H1 (cell line): ENCODE measurements at regions not wholly inside any gene's neighbourhood (a gene's known extent, or its start where the extent isn't known, plus 50 kb on each side); places are given as distances from the start of the nearest gene placed in this dataset.

Source experiments
- CTCF ChIA-PET: fragments of 300-600 bp; sonication (Branson Sonifier 250); formaldehyde crosslinking; loops from one replicate; lab custom pipeline; 2021; ENCODE audit not compliant: partially characterized antibody; lab: Charles Lee
- POLR2A ChIA-PET: fragments of 300-600 bp; sonication (Branson Sonifier 250); formaldehyde crosslinking; loops from one replicate; lab custom pipeline; 2021; ENCODE audit warnings: inconsistent platforms; ENCODE audit not compliant: partially characterized antibody; lab: Charles Lee
- DNase-seq, 2 experiments: peaks; one replicate each; pipeline versions ENCODE4 v3.0.0 to v3.0.0-alpha.2; 2010 to 2022; ENCODE audit warnings: low spot score in 2 of 2, low read depth in 1 of 2, mixed read lengths in 1 of 2
- FAIRE-seq: peaks from 2 replicates; lab custom pipeline; 2011; peaks lifted over from hg19 to GRCh38; lab: Jason Lieb, UNC
- H2AFZ ChIP-seq: 2 replicates; pipeline ENCODE4 v1.8.1; 2012; ENCODE audit warnings: low read length, inconsistent platforms
- H2AK5ac ChIP-seq: 2 replicates; pipeline ENCODE4 v1.6.1; 2013; ENCODE audit warnings: low read depth, low read length
- H2BK120ac ChIP-seq: replicated peaks from 2 replicates; pipeline ENCODE3; 2013; ENCODE audit warnings: low read depth, low read length, inconsistent platforms
- H2BK12ac ChIP-seq: 2 replicates; pipeline ENCODE4 v1.6.1; 2013; ENCODE audit warnings: low read depth, low read length
- H2BK15ac ChIP-seq: 2 replicates; pipeline ENCODE4 v1.6.1; 2013; ENCODE audit warnings: low read length
- H2BK20ac ChIP-seq: 2 replicates; pipeline ENCODE4 v1.6.1; 2013; ENCODE audit warnings: low read length
- H2BK5ac ChIP-seq: 2 replicates; pipeline ENCODE4 v1.6.1; 2013; ENCODE audit warnings: low read depth, low read length
- H3K14ac ChIP-seq: 2 replicates; pipeline ENCODE4 v1.6.1; 2013; ENCODE audit warnings: inconsistent platforms; ENCODE audit not compliant: insufficient read length
- H3K18ac ChIP-seq: 2 replicates; pipeline ENCODE4 v1.6.1; 2013; ENCODE audit warnings: low read length; ENCODE audit errors: extremely low read depth
- H3K23ac ChIP-seq: 2 replicates; pipeline ENCODE4 v1.6.1; 2013; ENCODE audit warnings: inconsistent platforms; ENCODE audit not compliant: insufficient read length
- H3K23me2 ChIP-seq: 2 replicates; pipeline ENCODE4 v1.6.1; 2013; ENCODE audit warnings: low read depth, low read length
- H3K27ac ChIP-seq: 2 replicates; pipeline ENCODE4 v1.6.1; 2011; ENCODE audit warnings: low read depth, low read length, inconsistent platforms
- H3K27me3 ChIP-seq, 4 experiments: replicated peaks in 1 of 4; 1 replicate in 1 of 4; 2 replicates in 3 of 4; pipeline versions ENCODE4 v1.6.1 to v1.8.1; 2011 to 2013; ENCODE audit warnings: low read length in 3 of 4, mild to moderate bottlenecking in 3 of 4, inconsistent platforms in 2 of 4, mixed read lengths in 2 of 4, moderate library complexity in 1 of 4; ENCODE audit not compliant: control insufficient read depth in 3 of 4, insufficient read depth in 3 of 4; ENCODE audit errors: extremely low read depth in 1 of 4
- H3K36me3 ChIP-seq, 4 experiments: 2 replicates each; pipeline versions ENCODE4 v1.6.1 to v1.8.1; 2011 to 2013; ENCODE audit warnings: mild to moderate bottlenecking in 4 of 4, low read length in 3 of 4, moderate library complexity in 2 of 4, control low read depth in 1 of 4, inconsistent platforms in 1 of 4; ENCODE audit not compliant: insufficient read depth in 4 of 4, control insufficient read depth in 2 of 4
- H3K4ac ChIP-seq: replicated peaks from 2 replicates; pipeline ENCODE3; 2013; ENCODE audit warnings: low read length, low read depth, mixed read lengths, inconsistent platforms; ENCODE audit not compliant: insufficient read length
- H3K4me1 ChIP-seq, 4 experiments: replicated peaks in 1 of 4; 1 replicate in 1 of 4; 2 replicates in 3 of 4; pipeline versions ENCODE4 v1.6.1 to v1.8.1; 2011 to 2013; ENCODE audit warnings: low read length in 3 of 4, inconsistent platforms in 2 of 4, mixed read lengths in 1 of 4; ENCODE audit not compliant: insufficient read depth in 4 of 4, control insufficient read depth in 3 of 4
- H3K4me2 ChIP-seq, 2 experiments: 2 replicates each; pipeline versions ENCODE4 v1.6.1 to v1.8.1; 2011 to 2013; ENCODE audit warnings: low read depth in 2 of 2, low read length in 2 of 2, control low read depth in 1 of 2, inconsistent platforms in 1 of 2, mild to moderate bottlenecking in 1 of 2; ENCODE audit not compliant: insufficient read depth in 1 of 2
- H3K4me3 ChIP-seq, 4 experiments: fragments of 200-600, 300-600 bp in 1 of 4; sonication (generic), shearing (Covaris generic), sonication (Bioruptor Twin) in 1 of 4; 2 replicates each; pipeline versions ENCODE4 v1.5.1 to v1.8.1; 2011 to 2016; ENCODE audit warnings: low read length in 4 of 4, low read depth in 3 of 4, control low read depth in 2 of 4, inconsistent platforms in 2 of 4, mild to moderate bottlenecking in 2 of 4, mixed read lengths in 1 of 4, moderate library complexity in 1 of 4; ENCODE audit not compliant: insufficient read depth in 2 of 4; ENCODE audit errors: extremely low read depth in 1 of 4
- H3K56ac ChIP-seq: replicated peaks from 2 replicates; pipeline ENCODE3; 2013; ENCODE audit warnings: low read depth, mild to moderate bottlenecking, mixed read lengths, low read length, inconsistent platforms; ENCODE audit not compliant: insufficient read length
- H3K79me1 ChIP-seq: 2 replicates; pipeline ENCODE4 v1.6.1; 2013; ENCODE audit warnings: low read depth, low read length, control low read depth
- H3K79me2 ChIP-seq, 2 experiments: 2 replicates each; pipeline versions ENCODE4 v1.6.1 to v1.8.1; 2012 to 2013; ENCODE audit warnings: low read length in 2 of 2, mild to moderate bottlenecking in 2 of 2, inconsistent platforms in 1 of 2; ENCODE audit not compliant: insufficient read depth in 2 of 2, control insufficient read depth in 1 of 2
- H3K9ac ChIP-seq, 4 experiments: replicated peaks in 1 of 4; 1 replicate in 1 of 4; 2 replicates in 3 of 4; pipeline versions ENCODE4 v1.6.1 to v1.8.1; 2011 to 2013; ENCODE audit warnings: low read depth in 3 of 4, low read length in 3 of 4, control low read depth in 2 of 4, mild to moderate bottlenecking in 2 of 4, moderate library complexity in 2 of 4, inconsistent platforms in 1 of 4; ENCODE audit errors: extremely low read depth in 1 of 4
- H3K9me3 ChIP-seq, 2 experiments: 2 replicates each; pipeline versions ENCODE4 v1.6.1 to v1.8.1; 2012 to 2013; ENCODE audit warnings: mild to moderate bottlenecking in 2 of 2, moderate library complexity in 2 of 2, control low read depth in 1 of 2, inconsistent platforms in 1 of 2, low read depth in 1 of 2, low read length in 1 of 2, mixed read lengths in 1 of 2; ENCODE audit not compliant: insufficient read depth in 2 of 2
- H4K20me1 ChIP-seq, 2 experiments: replicated peaks in 1 of 2; 2 replicates each; pipeline versions ENCODE3 to v1.8.1; 2011 to 2013; ENCODE audit warnings: inconsistent platforms in 2 of 2, low read length in 2 of 2, mild to moderate bottlenecking in 1 of 2; ENCODE audit not compliant: insufficient read depth in 2 of 2, control insufficient read depth in 1 of 2
- H4K5ac ChIP-seq: 2 replicates; pipeline ENCODE4 v1.6.1; 2013; ENCODE audit warnings: low read length, low read depth, mixed read lengths, inconsistent platforms; ENCODE audit not compliant: insufficient read length
- H4K8ac ChIP-seq: 2 replicates; pipeline ENCODE4 v1.8.0; 2013; ENCODE audit warnings: mild to moderate bottlenecking, moderate library complexity, low read length, inconsistent platforms; ENCODE audit not compliant: insufficient read depth; ENCODE audit errors: extremely low read depth
- H4K91ac ChIP-seq: replicated peaks from 2 replicates; pipeline ENCODE3; 2013; ENCODE audit warnings: low read length, mixed read lengths, inconsistent platforms; ENCODE audit not compliant: insufficient read length
- BRCA1 ChIP-seq: IDR thresholded peaks from 2 replicates; pipeline ENCODE4 v1.6.1; 2012; ENCODE audit warnings: low read depth, low read length, improper control_type of control experiment
- CBX5 ChIP-seq: fragments of 300-800, 300-1000 bp; sonication (generic); IDR thresholded peaks from 2 replicates; pipeline ENCODE4 v1.7.1; 2016; ENCODE audit warnings: antibody characterized with exemption, low read length, low read depth
- CHD1 ChIP-seq: IDR thresholded peaks from 2 replicates; pipeline ENCODE4 v1.6.1; 2012; ENCODE audit warnings: low read depth, low read length, improper control_type of control experiment
- EP300 ChIP-seq, 2 experiments: IDR thresholded peaks; 1 replicate in 1 of 2; 2 replicates in 1 of 2; pipeline ENCODE4 v1.6.1; 2011 to 2012; ENCODE audit warnings: low read depth in 2 of 2, low read length in 2 of 2, mild to moderate bottlenecking in 2 of 2, borderline replicate concordance in 1 of 2, inconsistent platforms in 1 of 2, moderate library complexity in 1 of 2
- GTF2F1 ChIP-seq: IDR thresholded peaks from 2 replicates; pipeline ENCODE4 v1.6.1; 2012; ENCODE audit warnings: low read depth, low read length, improper control_type of control experiment, borderline replicate concordance
- HDAC6 ChIP-seq: IDR thresholded peaks from one replicate; pipeline ENCODE4 v1.7.1; 2012; ENCODE audit warnings: low read depth, mild to moderate bottlenecking, inconsistent platforms, low read length, moderate library complexity
- RFX5 ChIP-seq: IDR thresholded peaks from 2 replicates; pipeline ENCODE4 v1.6.1; 2011; ENCODE audit warnings: low read depth, low read length, improper control_type of control experiment, borderline replicate concordance
- SP4 ChIP-seq: IDR thresholded peaks from 2 replicates; pipeline ENCODE4 v1.6.1; 2012; ENCODE audit warnings: low read length, inconsistent platforms
- YY1 ChIP-seq: IDR thresholded peaks from 2 replicates; pipeline ENCODE4 v1.6.1; 2011; ENCODE audit warnings: low read depth, mild to moderate bottlenecking, low read length
- ZNF274 ChIP-seq: IDR thresholded peaks from 2 replicates; pipeline ENCODE4 v1.7.0; 2012; ENCODE audit warnings: low read length, borderline replicate concordance; ENCODE audit errors: extremely low read depth
- WGBS, 2 experiments: shearing (Covaris generic) in 1 of 2; methylation state at CpG; one replicate each; pipeline versions ENCODE4 v1.1.6 to v1.1.7; 2013 to 2015; ENCODE audit warnings: low lambda C conversion rate in 2 of 2, mixed read lengths in 2 of 2, inconsistent platforms in 1 of 2, low coverage in 1 of 2, missing lambda C conversion rate in 1 of 2; ENCODE audit not compliant: insufficient replicate concordance in 2 of 2, insufficient coverage in 1 of 2, insufficient read length in 1 of 2; ENCODE audit errors: extremely low coverage in 1 of 2, missing lambda C conversion rate in 1 of 2; 5-methylcytosine and 5-hydroxymethylcytosine counted together
- TF ChIP-seq, protein P1 (sequence below): IDR thresholded peaks from 2 replicates; pipeline ENCODE4 v1.6.1; 2012; ENCODE audit warnings: low read length, inconsistent platforms

DNA sequence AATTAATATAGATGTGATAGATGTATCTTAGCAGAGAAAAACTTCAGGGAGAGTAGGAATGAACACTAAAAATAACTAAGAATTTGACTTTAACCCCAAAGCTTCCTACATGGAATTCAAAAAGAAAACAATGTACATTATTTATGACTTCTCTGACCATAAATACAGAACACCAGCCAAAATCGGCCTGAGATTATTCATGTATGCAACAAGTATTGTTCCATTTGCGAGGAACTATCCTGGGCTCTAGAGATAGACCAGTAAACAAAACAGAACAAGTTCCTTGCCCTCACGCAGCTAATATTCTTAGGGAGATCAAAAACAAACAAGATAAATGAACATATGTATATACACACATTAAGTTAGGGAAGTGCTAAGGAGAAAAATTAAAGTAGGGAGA, 432.3 kb upstream of the SOX5 start:
- no peak overlapping the region for H3K23ac ChIP-seq
- no peak overlapping the region for H4K91ac ChIP-seq
- H2AFZ ChIP-seq, result no peak overlapping the region
- H4K8ac ChIP-seq, result no peak overlapping the region
- no peak overlapping the region for H2BK12ac ChIP-seq
- no peak overlapping the region for H2BK120ac ChIP-seq
- H3K9ac ChIP-seq, result no peak overlapping the region
- H3K4ac ChIP-seq, result no peak overlapping the region
- ChIA-PET POLR2A (no interaction called here), CTCF (no interaction called here)
- no peak overlapping the region for H2BK15ac ChIP-seq
- H3K27ac ChIP-seq, result no peak overlapping the region
- 92% methylated on average over 3 of the region's 3 CpGs; no CpG with 5 or more reads in 1 of the 2 experiments for WGBS, 2 experiments
- H3K9me3 ChIP-seq, result no peaks in the 10 kb centered on the region
- peaks cover 3 to 18% (median 10%) of the 10 kb centered on the region in 4 experiments; a peak in 6 of 7 replicates for H3K4me1 ChIP-seq
- TF ChIP-seq BRCA1 (no peak), GTF2F1 (no peak), RFX5 (no peak), SP4 (no peak), EP300 (IDR thresholded peaks at IDR 0.05; ENCODE audit: borderline replicate concordance in 1 of 2, low read depth in 2 of 2, low read length in 2 of 2) (no peak), YY1 (no peak), HDAC6 (no peak), ZNF274 (no peak), CHD1 (no peak), CBX5 (no peak)
- TF ChIP-seq, protein P1, sequence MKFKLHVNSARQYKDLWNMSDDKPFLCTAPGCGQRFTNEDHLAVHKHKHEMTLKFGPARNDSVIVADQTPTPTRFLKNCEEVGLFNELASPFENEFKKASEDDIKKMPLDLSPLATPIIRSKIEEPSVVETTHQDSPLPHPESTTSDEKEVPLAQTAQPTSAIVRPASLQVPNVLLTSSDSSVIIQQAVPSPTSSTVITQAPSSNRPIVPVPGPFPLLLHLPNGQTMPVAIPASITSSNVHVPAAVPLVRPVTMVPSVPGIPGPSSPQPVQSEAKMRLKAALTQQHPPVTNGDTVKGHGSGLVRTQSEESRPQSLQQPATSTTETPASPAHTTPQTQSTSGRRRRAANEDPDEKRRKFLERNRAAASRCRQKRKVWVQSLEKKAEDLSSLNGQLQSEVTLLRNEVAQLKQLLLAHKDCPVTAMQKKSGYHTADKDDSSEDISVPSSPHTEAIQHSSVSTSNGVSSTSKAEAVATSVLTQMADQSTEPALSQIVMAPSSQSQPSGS, result no peak
- no peak overlapping the region for H2BK5ac ChIP-seq
- H4K5ac ChIP-seq, result no peak overlapping the region
- no peaks in the 10 kb centered on the region for H3K79me2 ChIP-seq
- no peaks in the 10 kb centered on the region for H4K20me1 ChIP-seq
- H3K23me2 ChIP-seq, result 0 out of 2 replicates have a peak, but pooled peaks cover 2% of the 10 kb centered on the region
- no peaks in the 10 kb centered on the region for H3K27me3 ChIP-seq
- H3K79me1 ChIP-seq, result no peaks in the 10 kb centered on the region
- no peak overlapping the region for H3K18ac ChIP-seq
- no peaks in the 10 kb centered on the region for H3K36me3 ChIP-seq
- DNase-seq, result no peak
- no peak overlapping the region for H3K14ac ChIP-seq
- H3K56ac ChIP-seq, result no peak overlapping the region
- H3K4me2 ChIP-seq, result no peak overlapping the region
- no peak for FAIRE-seq
- H3K4me3 ChIP-seq, result no peak overlapping the region
- no peak overlapping the region for H2BK20ac ChIP-seq
- no peak overlapping the region for H2AK5ac ChIP-seq
